Parathyroid adenoma (tissue), 2 donors: ENCODE measurements at regions not wholly inside any gene's neighbourhood (a gene's known extent, or its start where the extent isn't known, plus 50 kb on each side); places are given as distances from the start of the nearest gene placed in this dataset.

Source experiments
- H2AFZ ChIP-seq: fragments of 300-600 bp; sonication (generic); one replicate; pipeline ENCODE4 v1.7.0; 2017; ENCODE audit warnings: antibody characterized with exemption, mild to moderate bottlenecking
- H3K27ac ChIP-seq: fragments of 300-600 bp; sonication (generic); one replicate; pipeline ENCODE4 v1.7.0; 2017
- H3K27me3 ChIP-seq: fragments of 300-600 bp; sonication (generic); one replicate; pipeline ENCODE4 v1.7.0; 2017; ENCODE audit warnings: low read length; ENCODE audit not compliant: control insufficient read depth, insufficient read depth
- H3K36me3 ChIP-seq: fragments of 300-600 bp; sonication (generic); one replicate; pipeline ENCODE4 v1.7.0; 2017; ENCODE audit warnings: low read length; ENCODE audit not compliant: control insufficient read depth, insufficient read depth
- H3K4me1 ChIP-seq: fragments of 300-600 bp; sonication (generic); one replicate; pipeline ENCODE4 v1.7.0; 2017; ENCODE audit warnings: control low read depth
- H3K4me2 ChIP-seq: fragments of 300-600 bp; sonication (generic); one replicate; pipeline ENCODE4 v1.7.0; 2017; ENCODE audit warnings: low read length
- H3K4me3 ChIP-seq: fragments of 300-600 bp; sonication (generic); one replicate; pipeline ENCODE4 v1.7.0; 2017; ENCODE audit warnings: low read depth, low read length
- H3K79me2 ChIP-seq: fragments of 300-600 bp; sonication (generic); one replicate; pipeline ENCODE4 v1.7.0; 2017; ENCODE audit warnings: control low read depth
- H3K9ac ChIP-seq: fragments of 300-600 bp; sonication (generic); one replicate; pipeline ENCODE4 v1.7.0; 2017; ENCODE audit warnings: mild to moderate bottlenecking
- H3K9me3 ChIP-seq: fragments of 300-600 bp; sonication (generic); one replicate; pipeline ENCODE4 v1.7.0; 2017; ENCODE audit warnings: low read length; ENCODE audit not compliant: control insufficient read depth
- TF ChIP-seq, protein P1 (sequence below): fragments of 300-600 bp; sonication (generic); IDR thresholded peaks from one replicate; pipeline ENCODE4 v1.7.0; 2017; ENCODE audit warnings: antibody characterized with exemption, mild to moderate bottlenecking
- donor health status: primary hyperparathyroidism.

DNA sequence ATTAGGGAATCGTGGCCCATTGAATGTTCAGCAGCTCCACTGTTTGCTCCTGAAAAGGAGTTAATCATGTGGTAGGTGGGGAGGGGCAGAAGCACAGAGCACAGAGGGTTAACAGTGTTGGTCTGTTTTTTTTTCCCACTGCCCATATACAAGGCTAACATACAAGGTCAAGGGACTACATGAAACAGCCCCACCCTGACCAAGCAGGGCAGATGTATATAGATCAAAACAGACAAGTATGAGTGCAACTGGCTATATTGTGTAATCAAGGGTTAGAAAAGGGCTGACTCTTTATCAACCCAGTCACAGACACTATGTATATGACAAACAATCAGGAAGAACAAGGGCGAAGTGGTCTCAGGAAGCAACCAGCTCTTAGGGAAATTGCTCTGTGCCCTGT, 186.6 kb upstream of the CDH11 start:
- H3K9ac ChIP-seq: no peak overlapping the region

DNA sequence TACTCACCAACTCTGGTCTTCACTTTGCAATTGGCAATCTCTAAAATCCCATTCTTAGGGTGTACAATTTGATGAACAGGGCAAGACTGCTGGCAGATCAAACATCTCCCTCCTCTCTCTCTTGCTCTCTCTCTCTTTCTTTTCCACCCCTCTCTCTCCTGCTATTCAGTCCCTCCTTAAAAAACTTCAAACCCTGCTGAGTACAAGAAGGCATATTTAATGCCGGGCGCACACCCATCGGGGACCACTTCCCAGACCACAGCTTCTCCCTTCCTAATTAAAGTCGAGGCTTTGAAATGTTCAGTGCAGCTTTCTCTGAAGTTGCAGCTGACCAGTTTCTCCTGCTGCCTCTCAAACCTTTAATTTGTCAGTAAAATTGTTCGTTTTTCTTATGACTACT, 185.4 kb upstream of the CDH11 start:
- H3K36me3 ChIP-seq: no peaks in the 10 kb centered on the region
- no peaks in the 10 kb centered on the region for H3K79me2 ChIP-seq
- H3K4me3 ChIP-seq: no peak overlapping the region
- H3K9ac ChIP-seq: no peak overlapping the region
- no peak overlapping the region for H2AFZ ChIP-seq
- no peaks in the 10 kb centered on the region for H3K9me3 ChIP-seq
- H3K27ac ChIP-seq: no peak overlapping the region
- no peaks in the 10 kb centered on the region for H3K27me3 ChIP-seq
- H3K4me1 ChIP-seq: peaks cover 6% of the 10 kb centered on the region
- TF ChIP-seq, protein P1, sequence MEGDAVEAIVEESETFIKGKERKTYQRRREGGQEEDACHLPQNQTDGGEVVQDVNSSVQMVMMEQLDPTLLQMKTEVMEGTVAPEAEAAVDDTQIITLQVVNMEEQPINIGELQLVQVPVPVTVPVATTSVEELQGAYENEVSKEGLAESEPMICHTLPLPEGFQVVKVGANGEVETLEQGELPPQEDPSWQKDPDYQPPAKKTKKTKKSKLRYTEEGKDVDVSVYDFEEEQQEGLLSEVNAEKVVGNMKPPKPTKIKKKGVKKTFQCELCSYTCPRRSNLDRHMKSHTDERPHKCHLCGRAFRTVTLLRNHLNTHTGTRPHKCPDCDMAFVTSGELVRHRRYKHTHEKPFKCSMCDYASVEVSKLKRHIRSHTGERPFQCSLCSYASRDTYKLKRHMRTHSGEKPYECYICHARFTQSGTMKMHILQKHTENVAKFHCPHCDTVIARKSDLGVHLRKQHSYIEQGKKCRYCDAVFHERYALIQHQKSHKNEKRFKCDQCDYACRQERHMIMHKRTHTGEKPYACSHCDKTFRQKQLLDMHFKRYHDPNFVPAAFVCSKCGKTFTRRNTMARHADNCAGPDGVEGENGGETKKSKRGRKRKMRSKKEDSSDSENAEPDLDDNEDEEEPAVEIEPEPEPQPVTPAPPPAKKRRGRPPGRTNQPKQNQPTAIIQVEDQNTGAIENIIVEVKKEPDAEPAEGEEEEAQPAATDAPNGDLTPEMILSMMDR: no peak
- H3K4me2 ChIP-seq: no peak overlapping the region

More for the DNA sequence above, 186.6 kb upstream of the CDH11 start:
- TF ChIP-seq, protein P1: no peak
- no peaks in the 10 kb centered on the region for H3K27me3 ChIP-seq
- no peak overlapping the region for H2AFZ ChIP-seq
- H3K4me2 ChIP-seq: no peak overlapping the region
- no peaks in the 10 kb centered on the region for H3K79me2 ChIP-seq
- no peak overlapping the region for H3K4me3 ChIP-seq
- H3K27ac ChIP-seq: no peak overlapping the region
- H3K4me1 ChIP-seq: peaks cover 6% of the 10 kb centered on the region
- no peaks in the 10 kb centered on the region for H3K9me3 ChIP-seq
- H3K36me3 ChIP-seq: no peaks in the 10 kb centered on the region

DNA sequence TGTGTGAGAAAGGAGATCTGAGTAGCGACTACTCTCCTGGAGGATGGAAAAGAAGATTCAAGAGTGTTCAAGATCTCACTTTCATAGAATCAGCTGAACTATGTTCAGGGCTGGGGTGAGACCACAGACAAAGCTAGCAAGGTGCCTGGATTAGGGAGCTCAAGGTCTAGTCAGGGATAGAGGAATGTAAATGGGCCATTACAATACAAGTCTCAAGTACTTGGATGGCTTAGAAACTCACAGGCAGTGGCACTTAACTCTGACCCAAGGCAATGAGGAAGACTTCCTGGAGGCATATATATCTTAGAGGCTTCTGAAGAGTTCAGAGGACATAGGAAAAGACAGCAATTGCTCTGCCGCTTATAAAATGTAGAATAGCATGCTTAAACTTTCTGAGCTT, 184.9 kb upstream of the CDH11 start:
- TF ChIP-seq, protein P1: no peak
- H3K9ac ChIP-seq: no peak overlapping the region
- H3K36me3 ChIP-seq: no peaks in the 10 kb centered on the region
- H3K27ac ChIP-seq: no peak overlapping the region
- H3K4me3 ChIP-seq: no peak overlapping the region
- peaks cover 6% of the 10 kb centered on the region for H3K4me1 ChIP-seq
- H3K27me3 ChIP-seq: no peaks in the 10 kb centered on the region
- no peaks in the 10 kb centered on the region for H3K79me2 ChIP-seq
- H2AFZ ChIP-seq: no peak overlapping the region
- no peaks in the 10 kb centered on the region for H3K9me3 ChIP-seq
- no peak overlapping the region for H3K4me2 ChIP-seq

DNA sequence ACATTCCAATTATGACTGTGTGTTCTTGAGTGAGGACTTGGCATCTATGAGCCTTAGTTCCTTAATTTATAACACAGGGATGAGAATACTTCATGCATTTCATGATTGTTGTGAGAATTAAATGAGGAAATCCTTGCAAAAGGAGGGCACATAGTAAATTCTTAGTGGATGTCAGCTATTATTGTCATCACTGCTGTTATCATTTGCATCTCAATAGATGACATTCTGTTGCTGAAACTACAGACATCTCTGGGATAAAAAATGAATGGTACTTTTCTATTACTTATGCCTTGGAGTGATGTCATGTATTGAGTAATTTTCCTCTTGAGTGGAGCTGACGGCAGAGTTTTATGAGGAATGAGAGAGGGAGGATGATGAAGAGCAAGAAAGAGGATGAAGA, 184.4 kb upstream of the CDH11 start:
- H3K9ac ChIP-seq: no peak overlapping the region
- no peaks in the 10 kb centered on the region for H3K36me3 ChIP-seq
- no peak overlapping the region for H3K4me2 ChIP-seq
- H3K4me1 ChIP-seq: peaks cover 6% of the 10 kb centered on the region
- no peaks in the 10 kb centered on the region for H3K27me3 ChIP-seq
- no peak overlapping the region for H2AFZ ChIP-seq
- TF ChIP-seq, protein P1: no peak
- H3K27ac ChIP-seq: no peak overlapping the region
- H3K9me3 ChIP-seq: no peaks in the 10 kb centered on the region
- H3K79me2 ChIP-seq: no peaks in the 10 kb centered on the region
- no peak overlapping the region for H3K4me3 ChIP-seq

DNA sequence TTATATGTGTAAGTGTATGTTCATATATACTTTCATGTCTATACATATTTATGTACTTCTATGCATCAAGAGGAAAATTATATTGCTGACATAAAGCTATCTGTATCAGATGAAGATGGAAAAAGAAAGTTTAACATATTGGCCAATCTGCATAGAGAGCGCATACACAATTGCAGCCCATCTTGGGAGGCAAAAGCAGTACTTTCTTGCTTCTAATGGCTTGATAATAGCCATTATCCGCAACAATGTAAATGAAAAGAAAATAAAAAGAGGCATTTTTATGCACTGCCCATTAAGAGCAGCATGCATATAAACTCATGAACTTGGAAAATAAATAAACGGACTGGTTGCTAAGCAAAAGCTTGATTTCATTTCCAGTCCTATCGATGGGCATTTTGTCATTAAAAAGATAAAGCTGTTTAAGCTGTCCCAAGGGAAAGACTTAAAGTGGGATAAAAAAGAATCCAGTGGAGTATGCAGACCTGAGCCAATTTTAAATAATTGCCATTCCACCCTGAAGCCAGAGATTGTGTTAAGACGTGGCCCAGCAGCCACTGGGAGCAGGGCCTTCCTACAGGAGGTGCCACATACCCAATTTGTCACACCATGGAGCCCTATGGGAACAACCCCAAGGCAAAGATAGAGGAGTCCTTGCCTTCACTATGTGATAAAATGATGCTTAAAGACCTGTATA, 183.6 kb upstream of the CDH11 start:
- H3K4me2 ChIP-seq: no peak overlapping the region
- no peak overlapping the region for H3K4me3 ChIP-seq
- H2AFZ ChIP-seq: no peak overlapping the region
- H3K9me3 ChIP-seq: no peaks in the 10 kb centered on the region
- no peaks in the 10 kb centered on the region for H3K27me3 ChIP-seq
- H3K4me1 ChIP-seq: peaks cover 6% of the 10 kb centered on the region
- H3K27ac ChIP-seq: no peak overlapping the region
- no peak overlapping the region for H3K9ac ChIP-seq
- H3K79me2 ChIP-seq: no peaks in the 10 kb centered on the region
- TF ChIP-seq, protein P1: no peak
- H3K36me3 ChIP-seq: no peaks in the 10 kb centered on the region
